ENCODE measurements at regions not wholly inside any gene's neighbourhood (a gene's known extent, or its start where the extent isn't known, plus 50 kb on each side); places are given as distances from the start of the nearest gene placed in this dataset.

DNA sequence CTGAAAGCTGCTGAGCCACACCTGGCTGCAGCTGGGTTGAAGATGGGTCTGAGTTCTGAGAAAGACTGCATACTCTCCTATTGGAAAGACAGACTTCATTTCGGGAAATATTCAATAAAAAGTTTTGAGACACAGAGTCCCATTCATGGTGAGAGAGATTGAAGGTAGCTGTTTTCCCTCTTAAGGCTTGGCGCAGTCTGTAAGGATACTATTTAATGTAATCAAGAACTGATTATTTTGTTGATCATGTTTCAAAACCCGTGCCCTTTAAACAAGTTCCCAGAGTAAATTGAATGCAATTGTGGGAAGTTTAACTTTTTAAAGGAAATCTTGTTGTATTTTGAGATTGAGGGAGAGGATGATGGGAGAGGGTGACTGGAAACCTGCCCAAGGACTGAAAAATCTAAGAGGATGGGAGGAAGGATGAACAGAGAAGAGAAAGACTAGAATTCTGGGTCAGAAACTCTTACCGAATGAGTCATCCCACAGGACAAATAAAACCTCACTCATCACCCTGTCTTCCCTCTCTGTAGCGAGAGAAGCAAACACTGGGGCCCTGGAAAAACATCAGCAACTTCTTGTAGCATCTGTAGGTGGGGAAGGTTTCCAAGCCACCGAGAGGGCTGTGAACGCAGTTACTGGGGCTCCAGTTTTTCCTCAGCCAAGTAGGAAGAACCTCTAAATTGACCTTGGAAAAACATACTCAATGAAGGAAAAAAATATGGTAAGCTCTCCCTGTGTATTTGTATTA, 193.2 kb upstream of the TPRG1 start:
- peaks cover 23% of the 10 kb centered on the region for H3K4me1 ChIP-seq
- peak; percentile 77 to 90; a peak in 4 of 6 replicates for ATAC-seq
- H3K4me2 ChIP-seq = peak overlapping the region; percentile 69
- no peak overlapping the region for H3K4me3 ChIP-seq
- FAIRE-seq = no peak
- peak overlapping the region in 1 of 2 experiments; percentile 55; a peak in 2 of 6 replicates for H3K27ac ChIP-seq
- no peaks in the 10 kb centered on the region for H3K9me3 ChIP-seq
- WGBS (ENCODE audit: missing lambda C conversion rate) = 36% methylated on average over 7 of the region's 7 CpGs
- CTCF ChIA-PET = no interaction called here
- DNase-seq (ENCODE audit: low read depth in 1 of 2, low spot score in 1 of 2) = peak; percentile 16 to 51
- TF ChIP-seq FOSL2 (IDR thresholded peaks at IDR 0.05) (0 out of 2 replicates have a peak, but pooled peaks have one; percentile 17), FOSL2 (CRISPR knock-in tag; IDR thresholded peaks at IDR 0.05) (peak; percentile 67), GATA3 (IDR thresholded peaks at IDR 0.05; ENCODE audit: borderline replicate concordance) (no peak), JUNB (IDR thresholded peaks at IDR 0.05) (0 out of 2 replicates have a peak, but pooled peaks have one; percentile 13)
- POLR2A ChIA-PET = no interaction called here

DNA sequence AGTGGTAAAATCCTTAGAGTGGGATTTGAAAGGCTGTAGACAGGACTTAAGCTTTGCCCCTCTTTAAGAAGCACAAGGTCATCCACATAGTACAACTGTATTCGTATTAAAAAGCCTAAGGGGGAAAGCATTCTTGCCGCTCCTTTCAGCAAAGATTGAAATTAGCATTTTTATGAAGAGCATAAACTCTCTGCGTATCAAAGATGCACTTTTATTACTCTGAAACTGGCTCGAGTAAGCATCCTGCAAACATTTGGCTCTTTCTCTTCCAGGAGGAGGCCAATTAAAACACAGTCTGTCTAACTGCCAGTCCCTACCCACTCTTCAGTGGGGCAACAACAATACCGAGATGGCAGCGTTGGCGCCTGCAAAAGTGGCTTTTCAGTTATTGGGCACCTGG, 192.5 kb upstream of the TPRG1 start:
- Histone ChIP-seq H3K4me2 (peak overlapping the region; percentile 69), H3K4me3 (no peak overlapping the region), H3K27ac (peak overlapping the region in 1 of 2 experiments; percentile 55; a peak in 2 of 6 replicates), H3K9me3 (no peaks in the 10 kb centered on the region), H3K4me1 (peaks cover 23% of the 10 kb centered on the region)
- POLR2A ChIA-PET = no interaction called here
- no peak for DNase-seq (ENCODE audit: low read depth in 1 of 2, low spot score in 1 of 2)
- FAIRE-seq = no peak
- CTCF ChIA-PET = no interaction called here
- no peak for TF ChIP-seq ZFP36 (IDR thresholded peaks at IDR 0.05; ENCODE audit: borderline replicate concordance, partially characterized antibody)
- no peak for TF ChIP-seq HOXB13 (CRISPR knock-in tag; IDR thresholded peaks at IDR 0.05; ENCODE audit: low read depth)
- no peak for TF ChIP-seq RARB (CRISPR knock-in tag; IDR thresholded peaks at IDR 0.05)
- TF ChIP-seq, protein P1, sequence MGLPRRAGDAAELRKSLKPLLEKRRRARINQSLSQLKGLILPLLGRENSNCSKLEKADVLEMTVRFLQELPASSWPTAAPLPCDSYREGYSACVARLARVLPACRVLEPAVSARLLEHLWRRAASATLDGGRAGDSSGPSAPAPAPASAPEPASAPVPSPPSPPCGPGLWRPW (IDR thresholded peaks at IDR 0.05) = no peak
- TF ChIP-seq FOXS1 (CRISPR knock-in tag; IDR thresholded peaks at IDR 0.05) = no peak
- TF ChIP-seq EHMT2 (IDR thresholded peaks at IDR 0.05; ENCODE audit: low read depth) = no peak
- no peak for TF ChIP-seq MAFK (IDR thresholded peaks at IDR 0.05; ENCODE audit: partially characterized antibody)
- TF ChIP-seq KDM5A (IDR thresholded peaks at IDR 0.05) = no peak
- TF ChIP-seq, protein P2, sequence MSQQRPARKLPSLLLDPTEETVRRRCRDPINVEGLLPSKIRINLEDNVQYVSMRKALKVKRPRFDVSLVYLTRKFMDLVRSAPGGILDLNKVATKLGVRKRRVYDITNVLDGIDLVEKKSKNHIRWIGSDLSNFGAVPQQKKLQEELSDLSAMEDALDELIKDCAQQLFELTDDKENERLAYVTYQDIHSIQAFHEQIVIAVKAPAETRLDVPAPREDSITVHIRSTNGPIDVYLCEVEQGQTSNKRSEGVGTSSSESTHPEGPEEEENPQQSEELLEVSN (IDR thresholded peaks at IDR 0.05; ENCODE audit: borderline replicate concordance, low read depth) = no peak
- TF ChIP-seq, protein P3, sequence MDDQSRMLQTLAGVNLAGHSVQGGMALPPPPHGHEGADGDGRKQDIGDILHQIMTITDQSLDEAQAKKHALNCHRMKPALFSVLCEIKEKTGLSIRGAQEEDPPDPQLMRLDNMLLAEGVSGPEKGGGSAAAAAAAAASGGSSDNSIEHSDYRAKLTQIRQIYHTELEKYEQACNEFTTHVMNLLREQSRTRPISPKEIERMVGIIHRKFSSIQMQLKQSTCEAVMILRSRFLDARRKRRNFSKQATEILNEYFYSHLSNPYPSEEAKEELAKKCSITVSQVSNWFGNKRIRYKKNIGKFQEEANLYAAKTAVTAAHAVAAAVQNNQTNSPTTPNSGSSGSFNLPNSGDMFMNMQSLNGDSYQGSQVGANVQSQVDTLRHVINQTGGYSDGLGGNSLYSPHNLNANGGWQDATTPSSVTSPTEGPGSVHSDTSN (IDR thresholded peaks at IDR 0.05) = no peak
- TF ChIP-seq CBX8 (IDR thresholded peaks at IDR 0.05) = no peak
- no peak for TF ChIP-seq TP53 (CRISPR knock-in tag; IDR thresholded peaks at IDR 0.05)
- TF ChIP-seq, protein P4, sequence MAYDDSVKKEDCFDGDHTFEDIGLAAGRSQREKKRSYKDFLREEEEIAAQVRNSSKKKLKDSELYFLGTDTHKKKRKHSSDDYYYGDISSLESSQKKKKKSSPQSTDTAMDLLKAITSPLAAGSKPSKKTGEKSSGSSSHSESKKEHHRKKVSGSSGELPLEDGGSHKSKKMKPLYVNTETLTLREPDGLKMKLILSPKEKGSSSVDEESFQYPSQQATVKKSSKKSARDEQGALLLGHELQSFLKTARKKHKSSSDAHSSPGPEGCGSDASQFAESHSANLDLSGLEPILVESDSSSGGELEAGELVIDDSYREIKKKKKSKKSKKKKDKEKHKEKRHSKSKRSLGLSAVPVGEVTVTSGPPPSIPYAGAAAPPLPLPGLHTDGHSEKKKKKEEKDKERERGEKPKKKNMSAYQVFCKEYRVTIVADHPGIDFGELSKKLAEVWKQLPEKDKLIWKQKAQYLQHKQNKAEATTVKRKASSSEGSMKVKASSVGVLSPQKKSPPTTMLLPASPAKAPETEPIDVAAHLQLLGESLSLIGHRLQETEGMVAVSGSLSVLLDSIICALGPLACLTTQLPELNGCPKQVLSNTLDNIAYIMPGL (CRISPR knock-in tag; IDR thresholded peaks at IDR 0.05; ENCODE audit: borderline replicate concordance) = no peak
- TF ChIP-seq HOXA7 (CRISPR knock-in tag; IDR thresholded peaks at IDR 0.05) = no peak
- TF ChIP-seq ESRRA (IDR thresholded peaks at IDR 0.05; ENCODE audit: borderline replicate concordance, low read length) = no peak
- TF ChIP-seq CBX2 (IDR thresholded peaks at IDR 0.05; ENCODE audit: borderline replicate concordance, low read depth) = no peak
- no peak for TF ChIP-seq BHLHE40 (IDR thresholded peaks at IDR 0.05; ENCODE audit: low read depth, low read length)
- TF ChIP-seq EP300 (IDR thresholded peaks at IDR 0.05) = no peak
- no peak for ATAC-seq
- WGBS (ENCODE audit: missing lambda C conversion rate) = 83% methylated on average over 7 of the region's 7 CpGs

Data from A549 (cell line).